Kidney epithelial cell (primary cell): ENCODE measurements at regions not wholly inside any gene's neighbourhood (a gene's known extent, or its start where the extent isn't known, plus 50 kb on each side); places are given as distances from the start of the nearest gene placed in this dataset.

Source experiments
- DNase-seq: peaks from one replicate; pipeline ENCODE4 v3.0.0-alpha.2; 2010; ENCODE audit warnings: low read depth
- H3K27me3 ChIP-seq: 2 replicates; pipeline ENCODE4 v1.6.0; 2011; ENCODE audit warnings: low read length; ENCODE audit not compliant: control insufficient read depth, insufficient read depth
- H3K36me3 ChIP-seq: 2 replicates; pipeline ENCODE4 v1.5.1; 2011; ENCODE audit warnings: low read length; ENCODE audit not compliant: control insufficient read depth, insufficient read depth
- H3K4me3 ChIP-seq: 2 replicates; pipeline ENCODE4 v1.5.1; 2011; ENCODE audit warnings: low read depth, mild to moderate bottlenecking, control low read depth, low read length
- TF ChIP-seq, protein P1 (sequence below): IDR thresholded peaks from 2 replicates; pipeline ENCODE4 v1.5.1; 2011; ENCODE audit warnings: mild to moderate bottlenecking, moderate library complexity, low read length, control low read depth, inconsistent platforms; ENCODE audit not compliant: insufficient read depth, poor library complexity, severe bottlenecking

DNA sequence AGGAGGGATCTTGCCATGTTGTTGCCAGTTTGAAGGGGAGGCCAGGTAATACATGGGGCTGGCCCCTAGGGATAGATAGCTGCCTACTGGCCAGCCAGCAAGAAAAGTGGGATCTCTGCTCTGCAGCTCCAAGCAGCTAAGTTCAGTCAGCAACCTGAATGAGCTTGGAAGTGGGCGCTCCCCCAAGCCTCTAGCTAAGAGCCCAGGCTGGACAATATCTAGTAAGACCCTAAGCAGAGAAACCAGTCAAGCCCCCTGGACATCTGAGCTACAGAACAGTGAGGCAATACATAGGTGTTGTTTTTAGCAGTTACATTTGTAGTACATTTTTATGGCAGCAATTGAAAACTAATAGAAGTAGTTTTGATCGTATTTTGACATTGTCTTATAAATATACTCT is 409.8 kb upstream of the SMIM21 start:
- no peak for DNase-seq
- TF ChIP-seq, protein P1, sequence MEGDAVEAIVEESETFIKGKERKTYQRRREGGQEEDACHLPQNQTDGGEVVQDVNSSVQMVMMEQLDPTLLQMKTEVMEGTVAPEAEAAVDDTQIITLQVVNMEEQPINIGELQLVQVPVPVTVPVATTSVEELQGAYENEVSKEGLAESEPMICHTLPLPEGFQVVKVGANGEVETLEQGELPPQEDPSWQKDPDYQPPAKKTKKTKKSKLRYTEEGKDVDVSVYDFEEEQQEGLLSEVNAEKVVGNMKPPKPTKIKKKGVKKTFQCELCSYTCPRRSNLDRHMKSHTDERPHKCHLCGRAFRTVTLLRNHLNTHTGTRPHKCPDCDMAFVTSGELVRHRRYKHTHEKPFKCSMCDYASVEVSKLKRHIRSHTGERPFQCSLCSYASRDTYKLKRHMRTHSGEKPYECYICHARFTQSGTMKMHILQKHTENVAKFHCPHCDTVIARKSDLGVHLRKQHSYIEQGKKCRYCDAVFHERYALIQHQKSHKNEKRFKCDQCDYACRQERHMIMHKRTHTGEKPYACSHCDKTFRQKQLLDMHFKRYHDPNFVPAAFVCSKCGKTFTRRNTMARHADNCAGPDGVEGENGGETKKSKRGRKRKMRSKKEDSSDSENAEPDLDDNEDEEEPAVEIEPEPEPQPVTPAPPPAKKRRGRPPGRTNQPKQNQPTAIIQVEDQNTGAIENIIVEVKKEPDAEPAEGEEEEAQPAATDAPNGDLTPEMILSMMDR: no peak
- Histone ChIP-seq H3K4me3 (no peak overlapping the region), H3K27me3 (no peaks in the 10 kb centered on the region), H3K36me3 (no peaks in the 10 kb centered on the region)

- TF ChIP-seq, protein P1: no peak
- no peaks in the 10 kb centered on the region for H3K36me3 ChIP-seq
- DNase-seq: no peak
- H3K27me3 ChIP-seq: no peaks in the 10 kb centered on the region
- no peak overlapping the region for H3K4me3 ChIP-seq
Observed at GRCh38 chr18:75836516-75836915, 409.0 kb upstream of the SMIM21 start.

DNA sequence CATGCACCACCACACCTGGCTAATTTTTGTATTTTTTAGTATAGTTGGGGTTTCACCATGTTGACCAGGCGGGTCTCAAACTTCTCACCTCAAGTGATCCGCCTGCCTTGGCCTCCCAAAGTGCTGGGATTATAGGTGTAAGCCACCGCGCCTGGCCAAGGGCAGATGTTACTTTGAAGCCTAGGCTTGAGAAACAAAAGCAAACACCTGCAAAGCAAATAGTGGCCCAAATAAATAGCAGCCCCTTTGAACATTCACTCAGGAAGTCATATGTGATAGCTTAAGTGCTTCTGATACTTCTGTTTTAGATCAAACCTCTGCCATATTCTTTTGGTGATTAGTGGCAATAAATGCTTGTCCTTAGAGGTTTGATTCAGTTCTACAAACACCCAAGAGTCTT is 404.5 kb upstream of the SMIM21 start:
- TF ChIP-seq, protein P1: no peak
- DNase-seq: no peak
- H3K36me3 ChIP-seq: no peaks in the 10 kb centered on the region
- H3K4me3 ChIP-seq: no peak overlapping the region
- no peaks in the 10 kb centered on the region for H3K27me3 ChIP-seq

- Histone ChIP-seq H3K36me3 (no peaks in the 10 kb centered on the region), H3K27me3 (no peaks in the 10 kb centered on the region), H3K4me3 (no peak overlapping the region)
- TF ChIP-seq, protein P1: no peak
- no peak for DNase-seq
Observed at GRCh38 chr18:75830828-75831227, 403.3 kb upstream of the SMIM21 start.

DNA sequence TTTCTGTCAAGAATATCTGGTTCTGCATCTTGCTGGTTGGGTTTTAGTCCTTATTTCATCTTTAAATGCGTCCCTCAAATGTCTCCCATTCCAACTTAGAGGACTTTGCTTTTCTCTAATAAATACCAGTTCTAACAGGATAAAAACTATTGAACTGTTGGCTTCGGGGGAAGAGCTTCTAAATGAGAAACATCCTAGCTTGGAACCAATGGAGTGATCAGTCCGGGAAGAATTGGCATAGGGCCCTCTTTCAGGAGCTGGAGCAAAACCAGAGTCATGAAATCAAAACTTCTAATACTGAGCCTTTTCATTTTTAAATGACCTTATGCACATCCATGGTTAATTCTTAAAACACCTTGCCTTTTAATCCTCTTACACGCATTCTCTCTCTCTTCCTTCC is 401.6 kb upstream of the SMIM21 start:
- TF ChIP-seq, protein P1: no peak
- no peak overlapping the region for H3K4me3 ChIP-seq
- no peaks in the 10 kb centered on the region for H3K27me3 ChIP-seq
- H3K36me3 ChIP-seq: no peaks in the 10 kb centered on the region
- DNase-seq: no peak

- Histone ChIP-seq H3K4me3 (no peak overlapping the region), H3K27me3 (no peaks in the 10 kb centered on the region), H3K36me3 (no peaks in the 10 kb centered on the region)
- no peak for DNase-seq
- TF ChIP-seq, protein P1: no peak
Observed at GRCh38 chr18:75828379-75828778, 400.9 kb upstream of the SMIM21 start.
